ENCODE measurements at regions not wholly inside any gene's neighbourhood (a gene's known extent, or its start where the extent isn't known, plus 50 kb on each side); places are given as distances from the start of the nearest gene placed in this dataset.
A peak's percentile ranks its signal among the peaks of the same experiment; 100 is the strongest.
"Not testable (repeated sequence)": the region's sequence is repeated elsewhere in the genome, so short reads cannot be mapped to it uniquely, and the experiment has no call there.

DNA sequence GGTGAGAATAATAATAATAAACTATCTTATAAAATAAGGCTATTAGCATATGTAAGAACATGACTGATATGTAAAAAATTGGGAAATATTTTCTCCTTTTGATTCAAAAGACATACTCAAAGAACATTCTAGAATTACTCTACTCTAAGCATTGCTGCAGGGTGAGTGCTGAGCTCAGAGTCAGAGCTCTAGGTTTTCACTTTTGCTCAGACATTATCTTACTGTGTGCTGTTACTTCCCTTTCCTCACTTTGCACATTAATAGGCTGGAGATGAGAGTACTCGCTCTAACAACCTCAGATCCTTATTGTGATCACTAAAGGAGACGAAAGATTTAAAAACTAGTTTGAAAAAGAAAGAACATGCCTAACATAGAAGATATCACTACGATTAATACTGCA is 99.4 kb upstream of the C9orf72 start:
- FAIRE-seq (no peak), DNase-seq (ENCODE audit: low spot score) (no peak)

- DNase-seq (ENCODE audit: low spot score) (no peak), FAIRE-seq (no peak)
Measured at GRCh38 chr9:27673641-27674040, 100.4 kb upstream of the C9orf72 start.

DNA sequence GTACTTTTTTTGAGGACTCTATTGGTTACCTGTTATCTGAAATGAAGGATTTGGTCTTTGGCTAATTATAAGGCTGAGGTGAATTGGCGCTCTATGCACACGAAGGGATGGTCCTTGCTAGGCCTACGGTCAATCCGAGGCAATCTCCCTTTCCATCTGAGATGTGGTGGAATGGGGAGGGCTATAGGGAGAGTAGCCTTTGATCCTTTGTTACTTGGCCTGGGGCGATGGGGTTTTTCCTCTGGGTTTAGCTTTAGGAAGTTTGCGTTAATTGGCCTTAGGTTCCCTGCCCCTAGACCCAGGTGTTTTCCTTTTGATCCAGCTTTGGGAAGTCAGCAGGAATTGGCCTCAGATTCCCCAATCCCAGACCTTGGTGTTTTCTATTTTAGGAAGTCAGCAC is 102.1 kb upstream of the C9orf72 start:
- FAIRE-seq (no peak), DNase-seq (ENCODE audit: low spot score) (no peak)

GRCh38 chr9:27676827-27677226 is 103.5 kb upstream of the C9orf72 start:
- DNase-seq (ENCODE audit: low spot score) (no peak), FAIRE-seq (no peak)

DNA sequence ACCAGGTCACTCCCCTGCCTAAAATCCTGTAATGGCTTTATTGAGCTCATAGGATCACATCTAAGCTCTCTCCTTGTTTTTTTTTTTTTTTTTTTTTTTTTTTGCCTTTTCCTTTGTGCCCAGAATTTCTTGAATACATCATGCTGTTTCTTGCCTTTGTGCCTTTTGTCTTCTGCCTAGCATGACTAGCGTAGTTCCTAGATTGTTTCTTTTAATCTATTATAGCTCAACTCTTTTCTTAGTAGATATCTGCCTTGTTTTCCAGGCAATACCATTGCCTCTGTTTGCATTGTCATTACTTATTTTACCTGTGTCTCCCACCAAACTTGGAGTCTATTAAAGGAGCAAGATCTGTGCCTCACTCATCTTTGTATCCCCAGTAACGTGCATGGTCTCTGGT is 106.1 kb upstream of the C9orf72 start:
- DNase-seq (ENCODE audit: low spot score) (no peak), FAIRE-seq (no peak)

DNA sequence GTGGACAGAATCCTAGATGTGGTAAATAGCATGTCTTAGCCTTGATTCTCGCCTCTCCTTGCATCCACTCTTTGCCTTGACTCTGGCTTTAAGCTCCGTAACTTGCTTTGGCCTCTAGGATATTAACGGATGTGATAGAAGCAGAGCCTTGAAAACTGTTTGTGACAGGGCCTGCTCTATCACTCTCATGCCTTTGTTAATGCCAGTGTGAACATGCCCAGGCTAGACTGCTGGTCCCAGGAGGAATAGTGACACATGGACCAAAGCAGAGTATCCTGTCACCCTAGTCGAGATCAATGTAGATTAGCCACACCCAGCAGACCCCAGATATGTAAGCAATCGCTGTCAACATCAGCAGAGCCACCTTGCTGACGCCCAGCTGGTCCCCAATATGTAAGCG is 109.9 kb upstream of the C9orf72 start:
- FAIRE-seq, result no peak

GRCh38 chr9:27688954-27689353 is 115.7 kb upstream of the C9orf72 start:
- FAIRE-seq (no peak), DNase-seq (ENCODE audit: low spot score) (no peak)

More for the DNA sequence above, 109.9 kb upstream of the C9orf72 start:
- DNase-seq (ENCODE audit: low spot score), result no peak

- not testable (repeated sequence) for FAIRE-seq; DNase-seq (ENCODE audit: low spot score)
Measured at GRCh38 chr9:27690816-27691215, 117.5 kb upstream of the C9orf72 start.

- DNase-seq (ENCODE audit: low spot score), result no peak
- FAIRE-seq, result no peak
Measured at GRCh38 chr9:27699621-27700020, 126.3 kb upstream of the C9orf72 start.

DNA sequence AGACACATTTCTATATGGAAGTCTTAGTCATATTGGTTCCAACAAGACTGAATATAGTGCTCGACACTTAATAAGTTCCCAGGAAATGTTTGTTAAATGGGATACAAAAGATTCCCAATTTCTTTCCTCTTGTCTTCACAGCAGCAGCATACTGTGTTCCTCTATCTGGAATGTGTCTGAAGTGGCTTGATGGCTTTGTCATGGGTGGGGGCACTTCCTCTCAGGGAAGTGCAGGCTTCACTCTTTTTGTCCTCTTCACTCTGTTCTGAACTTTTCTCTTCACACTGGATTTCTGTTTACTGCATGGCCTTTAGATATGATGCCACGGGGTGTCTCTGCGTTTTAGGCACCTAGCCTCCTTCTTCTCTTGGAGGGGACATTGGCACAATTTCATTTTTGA is 127.7 kb upstream of the C9orf72 start:
- FAIRE-seq, result no peak
- no peak for DNase-seq (ENCODE audit: low spot score)

- FAIRE-seq (no peak), DNase-seq (ENCODE audit: low spot score) (no peak)
Measured at GRCh38 chr9:27701587-27701986, 128.3 kb upstream of the C9orf72 start.

DNA sequence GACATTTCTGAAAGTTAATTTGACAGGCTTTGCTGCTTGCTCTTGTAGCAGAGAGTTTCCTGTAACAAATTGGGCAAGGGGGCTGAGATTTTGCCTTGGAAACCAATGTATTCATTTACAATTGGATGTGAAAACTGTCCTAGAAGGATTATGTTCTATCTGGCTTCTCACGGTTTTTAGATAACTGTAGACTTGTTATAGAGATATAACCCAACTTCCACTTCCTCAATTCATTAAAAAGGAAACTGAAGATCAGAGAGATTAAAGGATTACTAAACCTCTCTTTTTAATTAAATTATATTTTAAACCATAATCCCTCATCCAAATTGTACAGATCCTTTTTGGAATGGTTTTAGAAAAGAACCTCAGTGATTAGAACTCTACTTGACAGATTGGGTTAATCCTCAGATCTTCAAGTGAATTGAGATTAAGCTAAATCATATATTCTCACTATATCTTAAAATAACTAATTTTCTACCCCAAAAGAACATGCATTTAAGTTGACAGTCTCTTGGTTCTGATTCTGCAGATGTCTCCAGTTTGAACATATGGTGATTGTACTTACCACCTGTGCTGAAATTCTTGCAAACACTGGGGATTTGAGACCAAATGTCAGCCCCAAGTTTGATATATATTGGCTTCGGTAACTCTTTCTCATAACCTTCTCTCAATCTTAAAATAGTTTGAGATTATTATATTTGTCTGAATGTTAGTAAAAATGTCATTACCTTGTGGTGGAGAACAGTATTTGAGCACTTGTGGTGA is 130.1 kb upstream of the C9orf72 start:
- no peak for FAIRE-seq
- no peak for DNase-seq (ENCODE audit: low spot score)

GRCh38 chr9:27711241-27711640 is 138.0 kb upstream of the C9orf72 start:
- no peak for DNase-seq (ENCODE audit: low spot score)
- FAIRE-seq, result no peak

- FAIRE-seq (no peak), DNase-seq (ENCODE audit: low spot score) (no peak)
Measured at GRCh38 chr9:27712806-27713205, 139.5 kb upstream of the C9orf72 start.

GRCh38 chr9:27714388-27714787 is 141.1 kb upstream of the C9orf72 start:
- FAIRE-seq, result no peak
- no peak for DNase-seq (ENCODE audit: low spot score)

DNA sequence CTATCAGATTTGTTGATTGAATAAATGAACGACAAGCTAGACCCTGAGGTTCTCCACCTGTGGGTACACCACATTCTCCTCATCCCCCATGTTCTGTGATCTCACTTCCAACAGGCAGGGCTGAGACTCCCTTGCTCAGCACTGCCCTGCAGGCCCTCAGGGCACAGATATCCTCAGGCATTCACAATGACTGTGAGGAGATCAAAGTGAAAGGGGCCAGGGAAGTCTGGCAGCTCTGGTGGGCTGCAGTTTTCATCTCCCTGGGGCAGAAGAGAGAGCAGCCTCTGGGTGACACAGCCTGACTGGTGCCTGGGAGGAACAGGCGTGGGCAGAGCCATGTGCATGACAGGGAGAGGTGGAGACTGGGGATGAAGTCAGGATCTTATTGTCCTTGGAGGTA is 142.4 kb upstream of the C9orf72 start:
- FAIRE-seq, result no peak
- no peak for DNase-seq (ENCODE audit: low spot score)

DNA sequence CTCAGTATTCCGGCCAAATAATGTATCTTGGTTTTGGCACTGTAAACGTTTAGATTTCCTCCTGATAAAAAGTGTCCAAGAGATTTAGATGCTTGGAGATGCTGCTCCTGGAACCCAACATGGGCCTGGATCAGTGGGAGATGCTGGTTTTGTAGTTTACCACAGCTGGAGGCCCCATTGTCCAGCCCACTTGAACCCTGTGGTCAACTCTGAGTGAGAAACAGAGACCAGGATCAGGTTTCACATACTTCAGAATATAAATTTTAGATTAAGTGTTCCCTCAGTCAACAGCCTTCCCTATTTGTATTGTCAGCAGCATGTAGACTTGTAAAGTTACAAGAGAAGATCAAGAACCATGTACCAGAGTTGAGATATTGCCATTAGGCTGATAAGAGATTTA is 144.7 kb upstream of the C9orf72 start:
- DNase-seq (ENCODE audit: low spot score), result no peak
- no peak for FAIRE-seq

- DNase-seq (ENCODE audit: low spot score) (no peak), FAIRE-seq (no peak)
Measured at GRCh38 chr9:27719711-27720110, 146.4 kb upstream of the C9orf72 start.

DNA sequence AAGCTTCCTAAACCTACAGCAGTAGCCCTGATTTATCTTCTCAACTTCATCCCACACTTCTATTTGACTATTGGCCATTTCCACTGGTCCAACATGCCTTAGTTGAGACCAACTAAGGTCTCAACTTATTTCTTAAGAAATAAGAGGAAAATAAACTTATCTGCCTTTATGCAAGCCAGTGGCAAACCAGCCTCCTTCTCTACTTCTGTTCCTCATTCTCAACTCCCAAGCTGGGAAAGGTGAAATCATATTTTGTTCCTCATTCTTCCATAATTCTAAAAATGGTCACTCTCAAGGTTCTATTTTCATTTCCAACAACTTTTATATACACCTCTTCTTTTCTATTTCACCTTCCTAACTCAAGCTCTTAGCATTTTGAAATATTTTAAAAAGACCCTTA is 149.6 kb upstream of the C9orf72 start:
- FAIRE-seq, result no peak
- DNase-seq (ENCODE audit: low spot score), result no peak

DNA sequence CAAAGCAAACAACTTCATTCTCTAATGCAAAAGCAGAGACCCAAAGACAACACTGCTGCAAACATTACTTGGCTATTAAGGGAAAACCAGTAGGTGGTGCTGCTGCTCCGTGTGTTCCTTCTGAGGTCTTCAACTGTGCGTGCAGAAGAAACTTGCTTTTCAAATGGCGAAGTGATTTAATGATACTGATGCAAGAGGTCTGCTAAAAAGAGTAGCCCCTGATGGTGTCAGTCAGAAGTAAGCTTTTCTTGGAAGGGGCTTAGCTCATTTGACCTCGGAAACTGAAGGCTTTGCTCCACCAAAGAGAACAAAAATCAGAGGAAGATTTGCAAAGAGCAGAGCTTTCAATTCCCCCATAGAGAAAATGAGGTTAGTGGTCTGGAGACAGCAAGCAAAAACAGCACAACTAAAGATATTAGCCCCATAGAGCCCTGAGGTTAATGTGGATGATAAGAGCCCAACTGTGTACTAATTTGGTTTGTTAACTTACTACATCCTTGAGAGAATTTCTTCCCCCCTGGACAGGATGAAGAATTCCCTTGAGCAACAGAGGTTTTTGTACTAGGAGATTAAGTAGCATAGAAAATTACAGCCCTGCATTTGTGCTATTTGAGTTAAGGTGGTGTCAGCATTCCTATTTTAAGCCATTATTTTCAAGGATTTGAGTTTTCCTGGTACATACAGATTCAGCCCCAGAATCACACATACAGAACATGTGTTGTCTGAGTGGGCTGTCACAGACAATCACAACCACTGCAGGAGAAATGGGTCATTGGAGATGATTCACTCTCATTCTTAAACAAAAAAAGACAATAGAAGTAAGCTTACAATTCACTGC is 153.2 kb upstream of the C9orf72 start:
- peak; percentile 34 for DNase-seq (ENCODE audit: low spot score)
- no peak for FAIRE-seq

GRCh38 chr9:27732494-27732893 is 159.2 kb upstream of the C9orf72 start:
- FAIRE-seq (no peak), DNase-seq (ENCODE audit: low spot score) (no peak)

DNA sequence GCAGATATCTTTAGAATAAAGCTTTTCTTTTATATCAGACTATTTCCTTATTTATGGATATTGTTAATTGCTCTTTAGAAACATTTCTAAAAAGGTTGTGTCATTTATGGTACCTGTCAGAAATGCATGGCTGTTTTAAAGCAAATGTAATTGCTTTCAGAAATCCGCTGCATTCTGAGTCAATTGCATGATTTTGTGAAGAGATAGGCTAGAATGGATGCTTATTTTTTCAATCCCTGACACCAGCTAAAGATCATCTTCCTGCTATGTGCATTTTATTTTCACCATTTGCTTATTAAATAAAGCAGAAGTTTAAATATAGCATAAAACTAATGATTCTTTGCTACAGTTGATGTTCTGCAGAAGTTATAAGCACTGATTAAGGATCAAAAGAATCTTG is 170.2 kb upstream of the C9orf72 start:
- DNase-seq (ENCODE audit: low spot score) (no peak), FAIRE-seq (no peak)

DNA sequence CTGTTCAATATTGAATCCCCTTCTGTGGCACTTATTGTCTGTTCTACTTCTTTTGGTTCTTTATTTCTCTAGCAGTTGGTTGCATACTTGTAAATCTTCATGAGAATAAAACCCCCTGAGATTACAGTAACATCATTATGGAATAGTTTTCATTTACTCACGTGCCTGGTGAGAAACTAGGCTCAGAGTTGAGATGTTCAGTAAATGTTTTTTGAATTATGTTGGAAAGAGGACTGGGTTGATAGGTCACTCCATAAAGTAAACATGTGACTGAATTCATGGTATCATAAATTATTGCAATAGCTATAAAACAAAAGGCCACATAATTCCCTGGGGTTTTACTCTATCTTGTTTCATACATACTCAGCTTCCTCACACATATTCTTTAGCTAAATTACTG is 174.2 kb upstream of the C9orf72 start:
- FAIRE-seq, result no peak
- DNase-seq (ENCODE audit: low spot score), result no peak

All from RCC 7860 (cell line).